ENCODE measurements at regions not wholly inside any gene's neighbourhood (a gene's known extent, or its start where the extent isn't known, plus 50 kb on each side); places are given as distances from the start of the nearest gene placed in this dataset.
"Not testable (repeated sequence)": the region's sequence is repeated elsewhere in the genome, so short reads cannot be mapped to it uniquely, and the experiment has no call there.

DNA sequence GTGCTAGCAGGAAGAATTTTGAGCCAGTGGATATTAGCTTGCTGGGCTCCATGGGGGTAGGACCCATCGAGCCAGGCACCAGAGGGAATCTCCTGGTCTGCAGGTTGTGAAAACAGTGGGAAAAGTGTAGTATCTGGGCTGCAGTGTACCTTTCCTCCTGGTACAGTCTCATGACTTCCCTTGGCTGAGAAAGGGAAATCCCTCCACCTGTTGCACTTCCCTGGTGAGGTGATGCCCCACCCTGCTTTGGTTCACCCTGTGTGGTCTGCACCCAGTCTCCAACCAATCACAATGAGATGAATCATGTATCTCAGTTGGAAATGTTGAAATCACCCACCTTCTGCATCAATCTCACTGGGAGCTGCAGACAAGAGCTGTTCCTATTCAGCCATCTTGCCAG lies 341.4 kb upstream of the IRS4 start:
- H3K4me3 ChIP-seq (ENCODE audit: low read depth, poor library complexity, severe bottlenecking): no peak overlapping the region
- intact Hi-C loops (cut with DNase I; ENCODE audit: low total_unique reads): loop anchor here (5.0 kb wide), 1 partner anchor 1500 kb away; no protein-coding TSS in a partner anchor
- TF ChIP-seq, protein P1, sequence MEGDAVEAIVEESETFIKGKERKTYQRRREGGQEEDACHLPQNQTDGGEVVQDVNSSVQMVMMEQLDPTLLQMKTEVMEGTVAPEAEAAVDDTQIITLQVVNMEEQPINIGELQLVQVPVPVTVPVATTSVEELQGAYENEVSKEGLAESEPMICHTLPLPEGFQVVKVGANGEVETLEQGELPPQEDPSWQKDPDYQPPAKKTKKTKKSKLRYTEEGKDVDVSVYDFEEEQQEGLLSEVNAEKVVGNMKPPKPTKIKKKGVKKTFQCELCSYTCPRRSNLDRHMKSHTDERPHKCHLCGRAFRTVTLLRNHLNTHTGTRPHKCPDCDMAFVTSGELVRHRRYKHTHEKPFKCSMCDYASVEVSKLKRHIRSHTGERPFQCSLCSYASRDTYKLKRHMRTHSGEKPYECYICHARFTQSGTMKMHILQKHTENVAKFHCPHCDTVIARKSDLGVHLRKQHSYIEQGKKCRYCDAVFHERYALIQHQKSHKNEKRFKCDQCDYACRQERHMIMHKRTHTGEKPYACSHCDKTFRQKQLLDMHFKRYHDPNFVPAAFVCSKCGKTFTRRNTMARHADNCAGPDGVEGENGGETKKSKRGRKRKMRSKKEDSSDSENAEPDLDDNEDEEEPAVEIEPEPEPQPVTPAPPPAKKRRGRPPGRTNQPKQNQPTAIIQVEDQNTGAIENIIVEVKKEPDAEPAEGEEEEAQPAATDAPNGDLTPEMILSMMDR (IDR thresholded peaks at IDR 0.05): no peak
- TF ChIP-seq POLR2A (IDR thresholded peaks at IDR 0.05): no peak
- DNase-seq (ENCODE audit: low spot score in 2 of 2): no peak
- WGBS, 2 donors: 100% methylated on average over 1 of the region's 1 CpG; no CpG with 5 or more reads in 1 of the 2 donors

DNA sequence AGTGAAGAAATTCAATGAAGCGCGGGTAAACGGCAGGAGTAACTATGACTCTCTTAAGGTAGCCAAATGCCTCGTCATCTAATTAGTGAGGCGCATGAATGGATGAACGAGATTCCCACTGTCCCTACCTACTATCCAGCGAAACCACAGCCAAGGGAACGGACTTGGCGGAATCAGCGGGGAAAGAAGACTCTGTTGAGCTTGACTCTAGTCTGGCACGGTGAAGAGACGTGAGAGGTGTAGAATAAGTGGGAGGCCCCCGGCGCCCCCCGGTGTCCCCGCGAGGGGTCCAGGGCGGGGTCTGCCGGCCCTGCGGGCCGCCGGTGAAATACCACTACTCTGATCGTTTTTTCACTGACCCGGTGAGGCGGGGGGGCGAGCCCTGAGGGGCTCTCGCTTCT lies 317.8 kb upstream of the IRS4 start:
- 83 to 90% methylated on average over 15 to 27 of the region's 27 CpGs for WGBS, 2 donors
- H3K4me3 ChIP-seq (ENCODE audit: low read depth, poor library complexity, severe bottlenecking); DNase-seq (ENCODE audit: low spot score in 2 of 2); intact Hi-C loops (cut with DNase I; ENCODE audit: low total_unique reads): not testable (repeated sequence)

DNA sequence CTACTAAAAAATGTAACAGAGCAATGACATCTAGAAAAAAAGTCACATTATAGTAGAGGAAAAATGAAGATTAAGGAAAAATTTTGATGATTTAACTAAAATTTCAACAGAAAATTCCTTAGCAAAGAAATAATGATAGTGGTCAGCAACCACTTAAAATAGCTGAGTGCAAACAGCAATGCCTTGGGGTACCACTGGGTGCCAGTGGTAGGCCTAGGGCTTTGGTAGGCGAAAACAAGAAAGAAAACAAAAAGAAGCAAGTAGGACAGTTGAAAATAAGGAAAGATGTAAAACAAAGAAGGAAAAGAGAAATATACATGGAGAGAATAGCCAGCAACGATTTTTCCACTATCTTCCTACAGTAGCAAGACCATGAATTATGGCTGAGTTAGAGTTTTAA lies 313.5 kb upstream of the IRS4 start:
- WGBS, 2 donors: 31 to 50% methylated on average over 2 of the region's 2 CpGs
- DNase-seq (ENCODE audit: low spot score in 2 of 2): no peak
- no peak overlapping the region for H3K4me3 ChIP-seq (ENCODE audit: low read depth, poor library complexity, severe bottlenecking)
- no peak for TF ChIP-seq POLR2A (IDR thresholded peaks at IDR 0.05)
- TF ChIP-seq, protein P1 (IDR thresholded peaks at IDR 0.05): no peak
- intact Hi-C loops (cut with DNase I; ENCODE audit: low total_unique reads): no loop called here

DNA sequence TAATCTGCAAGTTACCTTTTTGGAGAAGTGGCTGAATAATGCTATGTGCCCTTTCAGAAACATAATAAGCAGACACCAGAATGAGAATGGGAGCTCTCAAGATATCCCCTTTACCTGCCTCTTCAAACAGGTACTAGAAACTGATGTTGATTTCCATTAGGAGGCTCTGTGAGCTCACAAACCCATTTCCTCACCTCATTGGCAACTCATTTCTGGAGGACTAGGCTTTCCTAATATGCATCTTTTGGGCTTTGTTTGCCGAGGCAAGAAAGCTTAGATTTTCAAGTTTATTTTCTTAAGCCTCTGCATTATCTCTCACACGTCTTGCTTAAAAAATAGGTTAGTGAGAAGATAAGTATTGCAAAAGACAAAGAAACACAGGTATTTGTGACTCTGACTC lies 313.1 kb upstream of the IRS4 start:
- no peak overlapping the region for H3K4me3 ChIP-seq (ENCODE audit: low read depth, poor library complexity, severe bottlenecking)
- WGBS, 2 donors: 54 to 64% methylated on average over 2 of the region's 2 CpGs
- DNase-seq (ENCODE audit: low spot score in 2 of 2): no peak
- intact Hi-C loops (cut with DNase I; ENCODE audit: low total_unique reads): no loop called here
- no peak for TF ChIP-seq POLR2A (IDR thresholded peaks at IDR 0.05)
- TF ChIP-seq, protein P1 (IDR thresholded peaks at IDR 0.05): no peak

DNA sequence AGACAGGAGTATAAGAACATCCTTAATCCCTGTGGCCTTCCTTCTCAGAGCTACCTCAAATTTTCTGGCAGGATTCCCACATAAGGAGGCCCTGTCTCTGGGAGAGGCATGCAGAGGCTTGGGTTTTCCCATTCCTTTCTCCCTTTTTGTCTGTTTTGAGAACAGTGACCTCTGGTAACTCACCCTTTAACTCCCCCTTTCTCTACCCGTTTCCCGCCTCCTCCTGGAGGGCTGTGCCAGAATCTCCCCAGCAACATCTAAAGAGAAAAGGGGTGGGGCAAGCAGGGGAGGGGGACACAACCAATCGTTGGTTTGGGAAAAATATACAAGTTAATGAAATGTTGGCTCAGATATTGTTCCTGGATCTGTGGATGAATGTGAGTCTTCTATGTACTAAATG lies 303.7 kb upstream of the IRS4 start:
- intact Hi-C loops (cut with DNase I; ENCODE audit: low total_unique reads): no loop called here
- DNase-seq (ENCODE audit: low spot score in 2 of 2): no peak
- TF ChIP-seq, protein P1 (IDR thresholded peaks at IDR 0.05): no peak
- TF ChIP-seq POLR2A (IDR thresholded peaks at IDR 0.05): no peak
- WGBS, 2 donors: 32 to 39% methylated on average over 3 of the region's 3 CpGs
- H3K4me3 ChIP-seq (ENCODE audit: low read depth, poor library complexity, severe bottlenecking): no peak overlapping the region

DNA sequence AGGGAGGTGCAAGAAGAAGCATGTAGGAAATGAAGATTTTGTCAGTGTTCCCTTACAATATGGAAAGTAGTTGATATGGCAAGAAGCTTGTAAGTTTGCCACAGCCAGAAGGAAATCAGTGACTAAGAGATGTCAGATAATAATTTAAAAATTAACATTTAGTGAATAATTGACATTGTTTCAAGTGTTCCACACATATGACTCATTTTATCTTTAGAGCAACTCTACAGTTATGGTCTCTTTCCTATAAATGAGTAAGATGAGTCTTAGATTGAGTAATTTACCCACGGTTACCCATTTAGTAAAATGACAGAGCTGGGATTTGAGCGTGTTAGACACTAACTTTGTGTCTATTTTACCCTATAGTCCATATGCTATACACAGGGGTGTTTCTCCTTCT lies 300.3 kb upstream of the IRS4 start:
- TF ChIP-seq, protein P1 (IDR thresholded peaks at IDR 0.05): no peak
- no peak for TF ChIP-seq POLR2A (IDR thresholded peaks at IDR 0.05)
- DNase-seq (ENCODE audit: low spot score in 2 of 2): no peak
- WGBS, 2 donors: 59 to 61% methylated on average over 2 of the region's 2 CpGs
- no peak overlapping the region for H3K4me3 ChIP-seq (ENCODE audit: low read depth, poor library complexity, severe bottlenecking)
- intact Hi-C loops (cut with DNase I; ENCODE audit: low total_unique reads): no loop called here
